Esophagus muscularis mucosa (tissue), 4 donors: ENCODE measurements at regions not wholly inside any gene's neighbourhood (a gene's known extent, or its start where the extent isn't known, plus 50 kb on each side); places are given as distances from the start of the nearest gene placed in this dataset.

ENCODE experiments used
- DNase-seq: peaks from one replicate; pipeline ENCODE4 v3.0.0-alpha.2; 2017; ENCODE audit errors: extremely low spot score
- H3K27ac ChIP-seq, 4 donors: fragments of 200-600 bp; sonication (generic); replicated peaks in 1 of 4; 1 replicate in 3 of 4; 2 replicates in 1 of 4; pipeline ENCODE4 v1.5.1; 2016 to 2019; ENCODE audit warnings: mild to moderate bottlenecking in 1 of 4
- H3K27me3 ChIP-seq, 4 donors: fragments of 200-600 bp; sonication (generic); one replicate each; pipeline versions ENCODE4 v1.5.1 to v1.6.0; 2016 to 2019
- H3K36me3 ChIP-seq, 4 donors: fragments of 200-600 bp; sonication (generic); one replicate each; pipeline ENCODE4 v1.5.1; 2016 to 2019
- H3K4me1 ChIP-seq, 4 donors: fragments of 200-600 bp; sonication (generic); one replicate each; pipeline ENCODE4 v1.5.1; 2016 to 2019
- H3K4me3 ChIP-seq, 4 donors: fragments of 200-600 bp; sonication (generic); 1 replicate in 2 of 4; 2 replicates in 2 of 4; pipeline ENCODE4 v1.5.1; 2016 to 2019; ENCODE audit warnings: mild to moderate bottlenecking in 4 of 4, moderate library complexity in 1 of 4
- H3K9me3 ChIP-seq, 4 donors: fragments of 200-600 bp; sonication (generic); 1 replicate in 3 of 4; 2 replicates in 1 of 4; pipeline ENCODE4 v1.5.1; 2016 to 2019
- CTCF ChIP-seq, 3 experiments: fragments of 200-600 bp in 2 of 3; fragments of 450-650 bp in 1 of 3; sonication (generic) in 2 of 3; IDR thresholded peaks; one replicate each; pipeline ENCODE4 v1.5.1; 2017 to 2019; ENCODE audit warnings: antibody characterized with exemption in 3 of 3, mild to moderate bottlenecking in 2 of 3, moderate library complexity in 1 of 3
- EP300 ChIP-seq: sonication (generic); formaldehyde crosslinking; IDR thresholded peaks from one replicate; pipeline ENCODE4 v1.6.1; 2017; ENCODE audit warnings: antibody characterized with exemption
- POLR2A ChIP-seq: fragments of 450-650 bp; IDR thresholded peaks from one replicate; pipeline ENCODE4 v1.6.1; 2017; ENCODE audit warnings: antibody characterized with exemption, moderate library complexity, mild to moderate bottlenecking, low read depth
- POLR2AphosphoS5 ChIP-seq, 2 donors: sonication (generic); formaldehyde crosslinking; IDR thresholded peaks; one replicate each; pipeline ENCODE4 v1.6.1; 2017; ENCODE audit warnings: antibody characterized with exemption in 2 of 2
- WGBS: methylation state at CpG from one replicate; pipeline ENCODE4 v1.1.5; 2018; 5-methylcytosine and 5-hydroxymethylcytosine counted together
- intact Hi-C: fragments of 100-400 bp; cut with DNase I; formaldehyde crosslinking; loops from one replicate; pipeline ENCODE4 v1.15.1; 2023

- no peak for TF ChIP-seq POLR2A
- TF ChIP-seq CTCF (IDR thresholded peaks at IDR 0.05) = no peak
- no peak for TF ChIP-seq POLR2AphosphoS5 (IDR thresholded peaks at IDR 0.05)
- no peak for TF ChIP-seq EP300
- Histone ChIP-seq H3K9me3 (peaks cover 0 to 10% (median 0%) of the 10 kb centered on the region in 4 donors), H3K4me3 (no peak overlapping the region), H3K4me1 (no peaks in the 10 kb centered on the region), H3K36me3 (no peaks in the 10 kb centered on the region), H3K27ac (no peak overlapping the region), H3K27me3 (no peaks in the 10 kb centered on the region)
- DNase-seq = no peak
- 64% methylated on average over 1 of the region's 1 CpG for WGBS
- intact Hi-C loops = no loop called here
Observed at GRCh38 chr1:220385158-220385557, 112.9 kb upstream of the RAB3GAP2 start.

DNA sequence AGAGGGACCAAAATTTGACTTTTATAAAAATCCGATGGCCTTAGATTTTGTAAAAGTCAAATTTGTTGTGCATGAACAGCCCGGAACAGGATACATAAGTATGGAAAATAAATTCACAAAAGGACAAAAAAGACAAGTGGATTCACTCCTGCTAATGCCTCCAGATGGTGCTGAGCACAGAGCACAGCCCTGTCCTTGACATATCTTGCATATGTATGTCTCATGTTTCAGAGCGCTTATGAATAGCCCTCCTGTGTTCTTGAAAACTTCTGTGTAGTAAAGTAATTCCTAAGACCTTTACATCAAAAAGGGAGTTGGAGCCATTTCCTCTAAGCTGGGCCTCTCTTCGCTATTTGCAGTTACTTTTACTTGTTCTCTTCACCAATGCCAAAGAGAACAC is 110.7 kb upstream of the RAB3GAP2 start:
- H3K27me3 ChIP-seq = no peaks in the 10 kb centered on the region
- H3K4me1 ChIP-seq = no peaks in the 10 kb centered on the region
- H3K9me3 ChIP-seq = peaks cover 0 to 10% (median 0%) of the 10 kb centered on the region in 4 donors
- TF ChIP-seq POLR2AphosphoS5 (IDR thresholded peaks at IDR 0.05) = no peak
- no peak for TF ChIP-seq CTCF (IDR thresholded peaks at IDR 0.05)
- TF ChIP-seq EP300 = no peak
- TF ChIP-seq POLR2A = no peak
- no peak overlapping the region for H3K27ac ChIP-seq
- DNase-seq = no peak
- H3K36me3 ChIP-seq = no peaks in the 10 kb centered on the region
- intact Hi-C loops = no loop called here
- whole genome bisulfite sequencing = 69% methylated on average over 4 of the region's 4 CpGs
- H3K4me3 ChIP-seq = no peak overlapping the region

DNA sequence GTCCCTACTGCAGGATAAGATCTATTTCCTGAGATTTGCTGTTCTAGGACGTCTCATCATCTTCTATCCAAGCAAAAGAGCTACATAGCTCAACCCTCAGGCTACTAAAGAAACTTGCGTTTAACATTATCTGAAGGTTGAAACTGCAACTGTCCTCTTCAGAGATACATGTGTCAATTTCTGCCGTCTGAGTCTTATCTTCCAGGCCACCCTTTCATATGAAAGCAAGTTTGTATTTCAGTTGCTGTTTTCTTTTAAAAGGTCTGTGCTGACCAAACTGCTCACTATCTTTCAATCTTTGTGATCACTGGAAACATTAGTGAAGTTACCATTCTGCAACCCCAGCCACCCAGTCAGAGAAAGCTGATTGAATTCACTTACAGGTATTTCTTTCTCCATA is 108.6 kb upstream of the RAB3GAP2 start:
- no peak for TF ChIP-seq EP300
- TF ChIP-seq POLR2AphosphoS5 (IDR thresholded peaks at IDR 0.05) = no peak
- no peak for TF ChIP-seq POLR2A
- no peak for TF ChIP-seq CTCF (IDR thresholded peaks at IDR 0.05)
- Histone ChIP-seq H3K4me1 (no peaks in the 10 kb centered on the region), H3K36me3 (no peaks in the 10 kb centered on the region), H3K4me3 (no peak overlapping the region), H3K27me3 (no peaks in the 10 kb centered on the region), H3K27ac (no peak overlapping the region), H3K9me3 (peaks cover 0 to 10% (median 0%) of the 10 kb centered on the region in 4 donors)
- intact Hi-C loops = no loop called here
- WGBS = 58% methylated on average over 3 of the region's 3 CpGs
- no peak for DNase-seq

GRCh38 chr1:220378571-220379302 is 106.5 kb upstream of the RAB3GAP2 start:
- intact Hi-C loops = no loop called here
- no peak for TF ChIP-seq POLR2AphosphoS5 (IDR thresholded peaks at IDR 0.05)
- no peak for TF ChIP-seq CTCF (IDR thresholded peaks at IDR 0.05)
- no peak for TF ChIP-seq EP300
- no peak for TF ChIP-seq POLR2A
- H3K27ac ChIP-seq = no peak overlapping the region
- H3K27me3 ChIP-seq = no peaks in the 10 kb centered on the region
- no peaks in the 10 kb centered on the region for H3K36me3 ChIP-seq
- no peak overlapping the region for H3K4me3 ChIP-seq
- 80% methylated on average over 11 of the region's 11 CpGs for WGBS
- H3K4me1 ChIP-seq = no peaks in the 10 kb centered on the region
- no peaks in the 10 kb centered on the region for H3K9me3 ChIP-seq
- no peak for DNase-seq

DNA sequence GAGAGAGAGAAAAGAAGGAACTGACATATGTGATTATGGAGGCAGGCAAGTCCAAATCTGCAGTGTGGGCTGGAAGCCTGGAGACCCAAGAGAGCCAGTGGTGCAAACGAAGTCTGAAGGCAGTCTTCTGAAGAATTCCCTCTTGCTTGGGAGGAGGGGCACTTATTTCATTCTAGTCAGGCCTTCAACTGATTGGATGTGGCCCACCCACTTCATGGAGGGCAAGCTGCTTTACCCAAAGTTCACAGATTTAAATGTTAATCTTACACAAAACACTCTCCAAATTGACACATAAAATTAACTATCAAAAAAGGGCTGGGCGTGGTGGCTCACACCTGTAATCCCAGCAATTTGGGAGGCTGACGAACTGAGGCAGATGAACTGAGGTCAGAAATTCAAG is 103.5 kb upstream of the RAB3GAP2 start:
- H3K4me3 ChIP-seq = no peak overlapping the region
- no peaks in the 10 kb centered on the region for H3K9me3 ChIP-seq
- TF ChIP-seq CTCF (IDR thresholded peaks at IDR 0.05) (no peak), POLR2AphosphoS5 (IDR thresholded peaks at IDR 0.05) (no peak), EP300 (no peak), POLR2A (no peak)
- 86% methylated on average over 3 of the region's 3 CpGs for WGBS
- intact Hi-C loops = no loop called here
- DNase-seq = no peak
- H3K36me3 ChIP-seq = no peaks in the 10 kb centered on the region
- no peak overlapping the region for H3K27ac ChIP-seq
- H3K27me3 ChIP-seq = no peaks in the 10 kb centered on the region
- no peaks in the 10 kb centered on the region for H3K4me1 ChIP-seq
